ENCODE measurements at regions not wholly inside any gene's neighbourhood (a gene's known extent, or its start where the extent isn't known, plus 50 kb on each side); places are given as distances from the start of the nearest gene placed in this dataset.

- no peak for DNase-seq (ENCODE audit: low spot score)
Observed at GRCh38 chr5:171509467-171509866, 90.0 kb downstream of the FGF18 start.

- DNase-seq (ENCODE audit: low spot score), result no peak
Observed at GRCh38 chr5:171512397-171512796, 93.0 kb downstream of the FGF18 start.

- DNase-seq (ENCODE audit: low spot score), result no peak
Observed at GRCh38 chr5:171513591-171513990, 94.1 kb downstream of the FGF18 start.

- DNase-seq (ENCODE audit: low spot score), result no peak
Observed at GRCh38 chr5:171518916-171519315, 99.5 kb downstream of the FGF18 start.

- peak; percentile 61 for DNase-seq (ENCODE audit: low spot score)
Observed at GRCh38 chr5:171520300-171521174, 101.1 kb downstream of the FGF18 start.

- peak; percentile 95 for DNase-seq (ENCODE audit: low spot score)
Observed at GRCh38 chr5:171521219-171521633, 101.8 kb downstream of the FGF18 start.

- DNase-seq (ENCODE audit: low spot score), result no peak
Observed at GRCh38 chr5:171521679-171522078, 102.2 kb downstream of the FGF18 start.

- no peak for DNase-seq (ENCODE audit: low spot score)
Observed at GRCh38 chr5:171523781-171524180, 104.3 kb downstream of the FGF18 start.

- no peak for DNase-seq (ENCODE audit: low spot score)
Observed at GRCh38 chr5:171524466-171524865, 105.0 kb downstream of the FGF18 start.

- DNase-seq (ENCODE audit: low spot score), result no peak
Observed at GRCh38 chr5:171525085-171525484, 105.6 kb downstream of the FGF18 start.

GRCh38 chr5:171528036-171528435 lies 108.6 kb downstream of the FGF18 start:
- no peak for DNase-seq (ENCODE audit: low spot score)

GRCh38 chr5:171528865-171529614 lies 109.6 kb downstream of the FGF18 start:
- no peak for DNase-seq (ENCODE audit: low spot score)

GRCh38 chr5:171531638-171532037 lies 112.2 kb downstream of the FGF18 start:
- no peak for DNase-seq (ENCODE audit: low spot score)

GRCh38 chr5:171533153-171533552 lies 113.7 kb downstream of the FGF18 start:
- no peak for DNase-seq (ENCODE audit: low spot score)

GRCh38 chr5:171534043-171534895 lies 114.8 kb downstream of the FGF18 start:
- peak; percentile 35 for DNase-seq (ENCODE audit: low spot score)

GRCh38 chr5:171535162-171535561 lies 115.7 kb downstream of the FGF18 start:
- DNase-seq (ENCODE audit: low spot score), result no peak

- DNase-seq (ENCODE audit: low spot score), result peak; percentile 74
Observed at GRCh38 chr5:171537070-171537849, 117.8 kb downstream of the FGF18 start.

GRCh38 chr5:171537923-171538537 lies 118.6 kb downstream of the FGF18 start:
- no peak for DNase-seq (ENCODE audit: low spot score)

- no peak for DNase-seq (ENCODE audit: low spot score)
Observed at GRCh38 chr5:171538681-171539080, 119.2 kb downstream of the FGF18 start.

- no peak for DNase-seq (ENCODE audit: low spot score)
Observed at GRCh38 chr5:171540865-171541264, 121.4 kb downstream of the FGF18 start.

GRCh38 chr5:171541341-171541776 lies 121.9 kb downstream of the FGF18 start:
- no peak for DNase-seq (ENCODE audit: low spot score)
